Stimulated activated memory B cell treated with anti-CD40 and anti-IgM and Interleukin-4, amounts not matched to agents 10 μg/mL and 1 μg/mL and 100 μg/mL, for 72 hours (primary cell): ENCODE measurements at regions not wholly inside any gene's neighbourhood (a gene's known extent, or its start where the extent isn't known, plus 50 kb on each side); places are given as distances from the start of the nearest gene placed in this dataset.
"Not testable (repeated sequence)": the region's sequence is repeated elsewhere in the genome, so short reads cannot be mapped to it uniquely, and the experiment has no call there.

Source experiments
- ATAC-seq: fragments of 150-1000 bp; cut with Tn5 transposase; 2 replicates; pipeline ENCODE4 v1.10.0; 2021
- H3K27ac Mint-ChIP-seq: one replicate; pipeline ENCODE4 v1.8.0; 2022; ENCODE audit warnings: mild to moderate bottlenecking, mixed read lengths
- H3K27me3 Mint-ChIP-seq: one replicate; pipeline ENCODE4 v1.8.0; 2022; ENCODE audit warnings: mixed read lengths
- H3K36me3 Mint-ChIP-seq: one replicate; pipeline ENCODE4 v1.8.0; 2022; ENCODE audit warnings: mixed read lengths
- H3K4me1 Mint-ChIP-seq: one replicate; pipeline ENCODE4 v1.8.0; 2022; ENCODE audit warnings: mixed read lengths
- H3K4me3 Mint-ChIP-seq: one replicate; pipeline ENCODE4 v1.8.0; 2022; ENCODE audit warnings: mild to moderate bottlenecking, moderate library complexity, mixed read lengths
- H3K9me3 Mint-ChIP-seq: one replicate; pipeline ENCODE4 v1.8.0; 2022; ENCODE audit warnings: mixed read lengths

- H3K27ac Mint-ChIP-seq, H3K4me3 Mint-ChIP-seq, ATAC-seq, H3K36me3 Mint-ChIP-seq, H3K27me3 Mint-ChIP-seq, H3K4me1 Mint-ChIP-seq: not testable (repeated sequence)
- peaks cover 12% of the 10 kb centered on the region for H3K9me3 Mint-ChIP-seq
These were observed 261.8 kb downstream of the RFPL4B start for GRCh38 chr6:112608925-112609324.

- H3K27ac Mint-ChIP-seq: no peak overlapping the region
- ATAC-seq: no peak
- H3K4me3 Mint-ChIP-seq: no peak overlapping the region
- H3K36me3 Mint-ChIP-seq: no peaks in the 10 kb centered on the region
- no peaks in the 10 kb centered on the region for H3K4me1 Mint-ChIP-seq
- H3K9me3 Mint-ChIP-seq: peaks cover 9% of the 10 kb centered on the region
- H3K27me3 Mint-ChIP-seq: no peaks in the 10 kb centered on the region
These were observed 266.3 kb downstream of the RFPL4B start for GRCh38 chr6:112613410-112613809.

- ATAC-seq: no peak
These were observed 271.7 kb downstream of the RFPL4B start for GRCh38 chr6:112618849-112619248.

GRCh38 chr6:112620812-112621569 lies 273.9 kb downstream of the RFPL4B start:
- ATAC-seq: no peak
- Mint-ChIP-seq H3K27me3 (no peaks in the 10 kb centered on the region), H3K4me1 (no peaks in the 10 kb centered on the region), H3K36me3 (no peaks in the 10 kb centered on the region), H3K9me3 (no peaks in the 10 kb centered on the region), H3K4me3 (no peak overlapping the region), H3K27ac (no peak overlapping the region)

More at GRCh38 chr6:112618849-112619248, 271.7 kb downstream of the RFPL4B start:
- Mint-ChIP-seq H3K36me3 (no peaks in the 10 kb centered on the region), H3K9me3 (no peaks in the 10 kb centered on the region), H3K27ac (no peak overlapping the region), H3K4me3 (no peak overlapping the region), H3K27me3 (no peaks in the 10 kb centered on the region), H3K4me1 (no peaks in the 10 kb centered on the region)

- no peak overlapping the region for H3K27ac Mint-ChIP-seq
- no peak for ATAC-seq
These were observed 274.9 kb downstream of the RFPL4B start for GRCh38 chr6:112622036-112622435.

GRCh38 chr6:112626468-112627082 lies 279.4 kb downstream of the RFPL4B start:
- Mint-ChIP-seq H3K27ac (no peak overlapping the region), H3K4me1 (no peaks in the 10 kb centered on the region), H3K4me3 (no peak overlapping the region), H3K36me3 (no peaks in the 10 kb centered on the region), H3K9me3 (no peaks in the 10 kb centered on the region), H3K27me3 (no peaks in the 10 kb centered on the region)
- ATAC-seq: no peak

More at GRCh38 chr6:112622036-112622435, 274.9 kb downstream of the RFPL4B start:
- no peaks in the 10 kb centered on the region for H3K27me3 Mint-ChIP-seq
- no peaks in the 10 kb centered on the region for H3K36me3 Mint-ChIP-seq
- no peaks in the 10 kb centered on the region for H3K4me1 Mint-ChIP-seq
- no peaks in the 10 kb centered on the region for H3K9me3 Mint-ChIP-seq
- H3K4me3 Mint-ChIP-seq: no peak overlapping the region

GRCh38 chr6:112634376-112634775 lies 287.2 kb downstream of the RFPL4B start:
- no peak for ATAC-seq
- Mint-ChIP-seq H3K4me3 (no peak overlapping the region), H3K9me3 (no peaks in the 10 kb centered on the region), H3K36me3 (no peaks in the 10 kb centered on the region), H3K27ac (no peak overlapping the region), H3K27me3 (no peaks in the 10 kb centered on the region), H3K4me1 (no peaks in the 10 kb centered on the region)

GRCh38 chr6:112636650-112637262 lies 289.6 kb downstream of the RFPL4B start:
- H3K4me1 Mint-ChIP-seq: no peaks in the 10 kb centered on the region
- H3K27me3 Mint-ChIP-seq: no peaks in the 10 kb centered on the region
- no peak overlapping the region for H3K4me3 Mint-ChIP-seq
- no peaks in the 10 kb centered on the region for H3K9me3 Mint-ChIP-seq
- ATAC-seq: no peak
- H3K36me3 Mint-ChIP-seq: no peaks in the 10 kb centered on the region
- H3K27ac Mint-ChIP-seq: no peak overlapping the region

- Mint-ChIP-seq H3K36me3 (no peaks in the 10 kb centered on the region), H3K27me3 (no peaks in the 10 kb centered on the region), H3K9me3 (no peaks in the 10 kb centered on the region), H3K4me1 (no peaks in the 10 kb centered on the region), H3K27ac (no peak overlapping the region), H3K4me3 (no peak overlapping the region)
- ATAC-seq: no peak
These were observed 292.3 kb downstream of the RFPL4B start for GRCh38 chr6:112639391-112639831.

GRCh38 chr6:112640891-112641290 lies 293.8 kb downstream of the RFPL4B start:
- Mint-ChIP-seq H3K36me3 (no peaks in the 10 kb centered on the region), H3K27me3 (no peaks in the 10 kb centered on the region), H3K27ac (no peak overlapping the region), H3K4me1 (no peaks in the 10 kb centered on the region), H3K9me3 (no peaks in the 10 kb centered on the region), H3K4me3 (no peak overlapping the region)
- ATAC-seq: no peak

- H3K4me3 Mint-ChIP-seq: no peak overlapping the region
- H3K9me3 Mint-ChIP-seq: peaks cover 4% of the 10 kb centered on the region
- H3K36me3 Mint-ChIP-seq: no peaks in the 10 kb centered on the region
- no peak overlapping the region for H3K27ac Mint-ChIP-seq
- H3K27me3 Mint-ChIP-seq: peaks cover 19% of the 10 kb centered on the region
- no peaks in the 10 kb centered on the region for H3K4me1 Mint-ChIP-seq
- ATAC-seq: no peak
These were observed 302.7 kb downstream of the RFPL4B start for GRCh38 chr6:112649853-112650252.

- Mint-ChIP-seq H3K27ac (no peak overlapping the region), H3K4me1 (no peaks in the 10 kb centered on the region), H3K4me3 (no peak overlapping the region), H3K27me3 (peaks cover 19% of the 10 kb centered on the region), H3K36me3 (no peaks in the 10 kb centered on the region), H3K9me3 (peaks cover 4% of the 10 kb centered on the region)
- no peak for ATAC-seq
These were observed 304.1 kb downstream of the RFPL4B start for GRCh38 chr6:112651239-112651638.

- Mint-ChIP-seq H3K27ac (no peak overlapping the region), H3K4me3 (no peak overlapping the region), H3K27me3 (no peaks in the 10 kb centered on the region), H3K4me1 (no peaks in the 10 kb centered on the region), H3K9me3 (no peaks in the 10 kb centered on the region), H3K36me3 (no peaks in the 10 kb centered on the region)
- no peak for ATAC-seq
These were observed 312.8 kb downstream of the RFPL4B start for GRCh38 chr6:112659912-112660311.

GRCh38 chr6:112660626-112661025 lies 313.5 kb downstream of the RFPL4B start:
- no peak for ATAC-seq
- Mint-ChIP-seq H3K4me3 (no peak overlapping the region), H3K27ac (no peak overlapping the region), H3K4me1 (no peaks in the 10 kb centered on the region), H3K9me3 (no peaks in the 10 kb centered on the region), H3K36me3 (no peaks in the 10 kb centered on the region), H3K27me3 (peaks cover 5% of the 10 kb centered on the region)

- Mint-ChIP-seq H3K27ac (no peak overlapping the region), H3K27me3 (peaks cover 15% of the 10 kb centered on the region), H3K36me3 (no peaks in the 10 kb centered on the region), H3K4me1 (no peaks in the 10 kb centered on the region), H3K4me3 (no peak overlapping the region), H3K9me3 (no peaks in the 10 kb centered on the region)
- no peak for ATAC-seq
These were observed 316.6 kb downstream of the RFPL4B start for GRCh38 chr6:112663698-112664097.

GRCh38 chr6:112665114-112665513 lies 318.0 kb downstream of the RFPL4B start:
- H3K4me3 Mint-ChIP-seq: no peak overlapping the region
- H3K4me1 Mint-ChIP-seq: no peaks in the 10 kb centered on the region
- H3K27ac Mint-ChIP-seq: no peak overlapping the region
- ATAC-seq: no peak
- H3K27me3 Mint-ChIP-seq: peaks cover 15% of the 10 kb centered on the region
- H3K36me3 Mint-ChIP-seq: no peaks in the 10 kb centered on the region
- no peaks in the 10 kb centered on the region for H3K9me3 Mint-ChIP-seq
